ENCODE measurements at regions not wholly inside any gene's neighbourhood (a gene's known extent, or its start where the extent isn't known, plus 50 kb on each side); places are given as distances from the start of the nearest gene placed in this dataset.

DNA sequence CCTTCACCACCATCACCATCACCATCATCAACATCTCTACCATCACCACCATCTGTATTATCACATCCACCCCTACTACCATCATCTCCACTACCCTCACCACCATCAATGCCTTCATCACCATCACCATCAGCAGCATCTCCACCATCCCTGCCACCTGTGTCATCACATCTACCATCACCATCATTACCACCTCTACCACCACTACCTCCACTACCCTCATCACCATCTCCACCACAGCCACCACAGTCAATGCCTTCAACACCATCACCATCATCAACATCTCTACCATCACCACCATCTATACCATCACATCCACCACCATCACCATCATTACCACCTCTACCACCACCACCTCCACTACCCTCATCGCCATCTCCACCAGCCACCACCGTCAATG lies 196.7 kb downstream of the SHQ1 start:
- TF ChIP-seq POLR2A (IDR thresholded peaks at IDR 0.05), result no peak
- no peak for TF ChIP-seq POLR2AphosphoS5 (IDR thresholded peaks at IDR 0.05; ENCODE audit: insufficient read depth in 1 of 2, low read depth in 1 of 2)
- TF ChIP-seq, protein P1, sequence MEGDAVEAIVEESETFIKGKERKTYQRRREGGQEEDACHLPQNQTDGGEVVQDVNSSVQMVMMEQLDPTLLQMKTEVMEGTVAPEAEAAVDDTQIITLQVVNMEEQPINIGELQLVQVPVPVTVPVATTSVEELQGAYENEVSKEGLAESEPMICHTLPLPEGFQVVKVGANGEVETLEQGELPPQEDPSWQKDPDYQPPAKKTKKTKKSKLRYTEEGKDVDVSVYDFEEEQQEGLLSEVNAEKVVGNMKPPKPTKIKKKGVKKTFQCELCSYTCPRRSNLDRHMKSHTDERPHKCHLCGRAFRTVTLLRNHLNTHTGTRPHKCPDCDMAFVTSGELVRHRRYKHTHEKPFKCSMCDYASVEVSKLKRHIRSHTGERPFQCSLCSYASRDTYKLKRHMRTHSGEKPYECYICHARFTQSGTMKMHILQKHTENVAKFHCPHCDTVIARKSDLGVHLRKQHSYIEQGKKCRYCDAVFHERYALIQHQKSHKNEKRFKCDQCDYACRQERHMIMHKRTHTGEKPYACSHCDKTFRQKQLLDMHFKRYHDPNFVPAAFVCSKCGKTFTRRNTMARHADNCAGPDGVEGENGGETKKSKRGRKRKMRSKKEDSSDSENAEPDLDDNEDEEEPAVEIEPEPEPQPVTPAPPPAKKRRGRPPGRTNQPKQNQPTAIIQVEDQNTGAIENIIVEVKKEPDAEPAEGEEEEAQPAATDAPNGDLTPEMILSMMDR (IDR thresholded peaks at IDR 0.05), result no peak

All from vagina (tissue), 2 donors.